ENCODE measurements at regions not wholly inside any gene's neighbourhood (a gene's known extent, or its start where the extent isn't known, plus 50 kb on each side); places are given as distances from the start of the nearest gene placed in this dataset.
A peak's percentile ranks its signal among the peaks of the same experiment; 100 is the strongest.

DNA sequence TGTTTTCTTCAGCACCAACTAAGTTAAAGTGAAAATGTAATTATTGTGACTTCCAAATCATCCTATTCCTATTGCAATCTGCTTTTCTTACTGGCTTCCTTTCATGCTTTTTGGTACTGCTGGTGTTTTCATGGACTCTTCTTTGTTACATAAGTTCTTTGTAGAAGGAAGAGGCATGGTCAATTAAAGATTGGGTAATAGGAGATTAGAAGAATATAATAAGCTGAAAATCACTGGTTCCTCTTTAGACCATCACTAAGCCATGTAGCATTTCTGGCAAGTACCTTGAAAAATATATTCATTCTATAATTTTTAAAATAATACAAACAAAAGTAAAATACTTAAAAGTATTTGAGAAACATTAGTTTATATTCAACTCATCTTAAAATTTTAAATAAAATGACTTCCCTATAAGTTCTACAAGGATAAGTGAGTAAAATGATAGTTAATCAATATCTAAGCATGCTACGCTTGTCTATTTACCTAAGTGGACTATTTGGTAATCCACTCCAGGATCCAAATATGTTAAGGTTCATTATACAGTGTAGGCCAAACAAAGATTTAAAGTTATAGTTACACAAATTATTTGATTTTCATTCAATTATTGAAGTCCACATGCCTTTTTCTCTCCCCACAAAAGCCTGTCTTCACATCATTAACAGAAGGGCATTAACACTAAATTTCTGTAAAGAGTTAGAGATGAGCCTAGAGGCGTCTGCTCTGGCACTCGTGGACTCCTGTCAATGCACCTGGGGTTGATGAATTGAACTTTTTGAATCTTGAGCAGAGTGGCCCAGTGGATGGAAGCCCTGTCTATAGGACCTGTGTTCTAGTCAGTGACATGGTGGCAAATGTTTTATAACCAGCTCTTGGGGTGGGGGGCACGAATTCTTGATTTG lies 408.1 kb downstream of the INHBA start:
- no peak for DNase-seq (ENCODE audit: low spot score)

DNA sequence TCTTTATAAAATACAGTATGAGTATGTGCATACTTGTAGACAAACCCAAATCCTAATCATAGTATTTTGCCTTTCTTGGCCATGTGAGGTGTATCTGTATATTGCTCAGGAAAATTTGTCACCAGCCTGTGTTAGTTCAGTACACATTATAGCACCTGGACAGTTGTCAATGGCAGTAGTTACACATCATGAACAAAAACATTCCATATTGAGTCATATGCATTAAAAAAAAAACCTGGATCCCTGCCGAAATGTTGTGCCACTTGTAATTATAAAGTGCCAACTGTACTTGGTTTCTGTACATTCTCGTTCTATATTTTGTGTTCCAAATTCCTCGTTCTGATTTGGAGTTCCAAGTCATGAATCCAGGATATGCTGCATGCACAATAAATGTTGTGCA lies 410.4 kb downstream of the INHBA start:
- DNase-seq (ENCODE audit: low spot score): no peak

DNA sequence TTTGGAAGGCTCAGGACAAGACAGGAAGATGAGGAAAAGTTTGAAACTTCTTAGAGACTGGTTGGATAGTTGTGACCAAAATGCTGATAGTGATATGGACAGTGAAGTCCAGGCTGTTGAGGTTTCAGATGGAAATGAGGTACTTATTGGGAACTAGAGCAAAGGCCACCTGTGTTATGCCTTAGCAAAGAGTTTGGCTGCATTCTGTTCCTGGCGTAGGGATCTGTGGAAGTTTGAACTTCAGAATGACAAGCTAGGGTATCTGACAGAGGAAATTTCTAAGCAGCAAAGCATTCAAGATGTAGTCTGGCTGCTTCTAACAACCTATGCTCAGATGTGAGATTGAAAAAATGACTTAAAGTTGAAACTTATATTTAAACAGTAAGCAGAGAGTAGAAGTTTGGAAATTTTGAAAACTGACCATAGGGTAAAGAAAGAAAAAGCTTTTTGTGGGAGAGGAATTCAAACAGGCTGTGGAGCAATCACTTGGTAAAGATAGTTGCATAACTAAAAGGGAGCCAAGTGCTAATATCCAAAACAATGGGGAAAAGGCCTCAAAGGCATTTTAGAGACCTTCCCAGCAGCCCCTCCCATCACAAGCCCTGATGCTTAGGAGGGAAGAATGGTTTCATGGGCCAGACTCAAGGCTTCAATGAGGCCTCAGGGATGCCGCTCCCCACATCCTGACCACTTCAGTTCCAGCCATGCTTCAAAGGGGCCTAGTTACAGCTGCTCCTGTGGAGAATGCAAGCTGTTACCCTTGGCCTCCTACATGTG lies 415.1 kb downstream of the INHBA start:
- no peak for DNase-seq (ENCODE audit: low spot score)

DNA sequence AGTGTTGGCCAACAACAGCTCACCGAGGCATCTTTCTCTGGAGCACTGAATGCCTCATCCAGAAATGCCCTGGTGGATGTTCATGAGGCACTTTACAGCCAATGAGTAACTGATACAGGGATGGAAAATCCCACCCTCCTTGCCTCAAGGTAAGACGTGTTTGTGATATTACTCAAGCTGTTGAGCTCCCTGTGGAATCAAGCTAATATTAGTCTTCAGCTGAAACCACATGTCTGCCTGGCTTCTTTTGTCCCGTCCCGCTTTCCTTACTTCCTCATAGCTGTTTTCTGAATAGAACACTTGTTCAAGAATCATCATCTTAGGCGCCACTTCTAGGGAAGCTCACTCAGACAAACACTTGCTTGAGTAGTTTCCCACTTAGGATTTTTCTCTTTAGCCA lies 422.4 kb downstream of the INHBA start:
- DNase-seq (ENCODE audit: low spot score): no peak

DNA sequence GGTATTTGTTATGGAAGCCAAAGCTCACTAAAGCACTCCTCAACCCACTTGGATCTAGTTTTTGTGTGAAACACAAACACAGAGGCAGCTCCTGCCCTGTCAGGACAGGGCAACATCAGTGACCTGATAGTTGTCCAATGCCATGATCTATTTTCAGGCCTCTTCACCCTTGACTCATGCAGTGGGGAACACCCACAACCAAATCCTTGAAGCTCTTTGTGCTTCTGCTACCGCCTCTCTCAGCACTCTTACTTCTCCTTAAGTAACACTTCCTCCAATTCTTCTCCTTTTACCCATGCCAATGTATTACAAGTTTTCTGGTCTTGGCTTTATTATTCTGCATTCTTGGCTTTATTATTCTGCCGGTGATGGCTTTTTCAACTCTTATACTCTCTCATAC lies 425.3 kb downstream of the INHBA start:
- DNase-seq (ENCODE audit: low spot score): no peak

DNA sequence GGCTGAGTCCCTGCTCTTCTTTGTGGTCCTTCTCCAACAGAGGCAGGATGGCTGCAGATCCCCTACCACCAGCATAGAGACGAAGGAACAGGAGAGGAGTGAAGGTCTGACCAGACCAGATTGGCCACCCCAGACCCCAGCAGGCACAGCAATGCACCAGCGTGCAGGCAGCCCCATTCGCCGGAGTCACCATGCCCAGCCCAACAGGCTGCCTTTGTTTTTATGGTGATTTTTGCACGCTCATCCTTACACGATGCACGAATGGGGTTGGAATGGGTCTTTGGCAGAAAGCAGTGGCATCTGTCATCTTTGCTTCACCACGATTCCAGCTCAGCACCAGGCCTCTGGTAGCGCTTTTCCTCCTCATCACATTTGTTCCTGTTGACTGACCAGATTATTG lies 427.6 kb downstream of the INHBA start:
- no peak for DNase-seq (ENCODE audit: low spot score)

DNA sequence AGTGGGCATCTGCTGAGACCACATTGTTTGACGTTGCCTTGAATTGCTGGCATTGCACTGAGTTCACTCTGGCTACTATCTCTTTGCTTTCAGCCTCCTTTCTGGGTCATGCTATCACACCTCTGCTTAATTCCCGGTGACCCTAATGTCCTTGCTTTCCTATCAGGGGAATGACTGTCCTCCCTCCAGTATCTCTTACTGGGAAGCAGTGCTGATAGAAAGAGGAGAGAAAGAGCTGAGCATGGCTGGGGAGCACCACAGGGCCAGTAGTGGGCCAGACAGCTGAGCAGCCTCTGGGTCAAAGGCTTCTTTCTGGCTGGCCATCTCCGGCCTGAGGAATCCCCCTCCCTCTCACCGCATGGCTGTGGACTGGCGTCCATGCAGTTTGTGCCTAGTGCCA lies 428.7 kb downstream of the INHBA start:
- no peak for DNase-seq (ENCODE audit: low spot score)

DNA sequence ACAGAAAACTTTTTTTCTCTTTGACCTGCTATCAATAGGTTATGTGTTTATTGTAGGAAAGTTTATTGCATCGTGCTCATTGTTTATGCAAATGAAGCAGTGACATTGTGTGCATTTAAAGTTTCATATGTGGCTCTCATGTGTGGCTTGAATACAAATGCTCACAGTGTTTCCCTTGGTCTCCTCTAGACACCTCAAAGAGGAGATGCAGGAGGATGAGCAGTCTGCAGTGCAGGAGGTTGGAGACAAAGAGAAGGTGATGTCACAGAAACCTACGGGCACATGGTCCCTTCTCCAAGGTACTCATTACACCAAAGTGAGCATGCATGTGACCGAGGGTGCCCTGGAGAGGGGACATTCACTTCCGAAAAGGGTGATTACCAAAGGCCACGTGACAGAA lies 430.2 kb downstream of the INHBA start:
- no peak for DNase-seq (ENCODE audit: low spot score)

DNA sequence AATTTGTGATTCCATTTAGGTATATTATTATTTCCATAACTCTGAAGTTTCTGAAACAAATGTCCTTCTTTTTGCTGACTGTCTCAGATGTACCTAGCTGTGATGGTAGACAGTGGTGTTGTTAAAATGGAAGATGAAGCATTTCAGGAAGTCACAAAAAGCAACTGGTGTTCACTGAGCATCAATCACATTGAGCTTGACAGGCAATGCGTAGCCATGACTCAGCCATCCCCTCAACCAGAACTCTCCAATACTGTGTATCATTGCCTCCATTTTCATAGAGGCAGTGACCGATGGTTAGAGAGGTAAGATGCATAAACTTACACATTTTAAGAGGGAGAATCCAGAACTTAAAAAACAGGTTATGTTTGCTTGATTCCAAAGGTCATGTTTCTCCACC lies 434.0 kb downstream of the INHBA start:
- no peak for DNase-seq (ENCODE audit: low spot score)

DNA sequence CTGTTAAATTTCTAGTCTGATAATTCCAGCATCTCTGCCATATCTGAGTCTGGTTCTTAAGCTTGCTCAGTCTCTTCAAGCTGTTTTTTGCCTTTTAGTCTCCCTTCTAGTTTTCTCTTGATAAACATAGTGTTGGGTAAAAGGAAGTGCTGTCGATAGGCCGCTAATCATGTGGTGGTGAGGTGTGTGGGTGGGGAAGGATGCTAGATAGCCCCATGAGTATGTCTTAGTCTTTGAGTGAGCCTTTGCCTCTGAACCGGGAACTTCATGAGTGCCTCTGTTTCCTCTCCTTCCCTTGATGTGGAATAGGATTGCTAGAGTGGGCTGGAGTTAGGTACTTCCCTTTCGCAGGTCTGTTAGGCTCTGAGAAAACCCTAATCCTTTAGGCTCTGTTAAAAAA lies 441.8 kb downstream of the INHBA start:
- DNase-seq (ENCODE audit: low spot score): no peak

DNA sequence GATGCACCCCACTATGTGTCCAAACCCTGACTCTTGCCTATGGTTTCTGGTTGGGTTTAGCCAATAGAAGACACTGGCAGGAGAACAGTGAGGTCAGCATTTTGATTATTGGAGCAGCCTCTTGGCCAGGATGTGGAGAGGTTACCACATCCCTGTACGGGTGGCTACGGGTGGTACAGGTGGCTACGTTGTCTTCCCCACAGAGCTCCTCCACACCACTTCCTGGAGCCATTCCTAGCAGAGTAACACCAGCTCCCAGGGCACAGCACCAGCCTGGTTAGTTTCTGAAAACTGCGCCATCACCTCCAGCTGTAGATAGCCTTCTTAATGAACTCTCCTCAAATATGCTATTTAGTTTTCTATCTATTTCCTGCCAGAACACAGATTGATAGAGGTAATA lies 445.2 kb downstream of the INHBA start:
- no peak for DNase-seq (ENCODE audit: low spot score)

DNA sequence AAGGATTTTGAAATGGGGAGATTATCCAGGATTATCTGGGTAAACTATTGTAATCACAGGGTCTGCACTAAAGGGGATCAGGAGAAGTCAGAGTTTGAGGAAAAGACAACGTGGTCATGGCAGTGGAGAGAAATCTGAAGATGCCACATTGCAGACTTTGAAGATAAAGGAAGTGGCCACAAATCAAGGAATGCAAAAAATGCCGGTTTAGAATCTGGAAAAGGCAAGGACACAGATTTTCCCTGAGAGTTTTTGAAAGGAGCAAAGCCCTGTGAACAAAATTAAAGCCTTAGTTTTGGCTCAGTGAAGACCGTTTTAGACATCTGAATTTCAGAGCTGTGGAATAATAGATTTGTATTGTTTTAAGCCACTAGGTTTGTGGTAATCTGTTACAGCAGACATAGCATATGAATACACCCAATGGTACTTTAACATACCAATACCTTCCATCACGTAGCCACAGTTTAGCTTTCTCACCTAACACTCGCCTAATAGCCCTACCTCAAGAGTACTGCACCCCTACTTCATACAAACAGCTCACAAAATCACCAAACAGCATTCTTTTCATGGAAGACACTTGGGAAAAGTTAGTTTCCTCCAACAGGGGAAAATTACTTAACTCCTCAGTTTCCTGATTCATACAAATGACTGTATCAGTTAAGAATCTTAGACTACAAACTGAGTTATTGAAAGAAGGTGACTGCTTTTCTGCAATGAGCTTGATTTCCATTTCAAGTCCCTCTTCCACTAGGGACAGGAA lies 446.5 kb downstream of the INHBA start:
- DNase-seq (ENCODE audit: low spot score): no peak

DNA sequence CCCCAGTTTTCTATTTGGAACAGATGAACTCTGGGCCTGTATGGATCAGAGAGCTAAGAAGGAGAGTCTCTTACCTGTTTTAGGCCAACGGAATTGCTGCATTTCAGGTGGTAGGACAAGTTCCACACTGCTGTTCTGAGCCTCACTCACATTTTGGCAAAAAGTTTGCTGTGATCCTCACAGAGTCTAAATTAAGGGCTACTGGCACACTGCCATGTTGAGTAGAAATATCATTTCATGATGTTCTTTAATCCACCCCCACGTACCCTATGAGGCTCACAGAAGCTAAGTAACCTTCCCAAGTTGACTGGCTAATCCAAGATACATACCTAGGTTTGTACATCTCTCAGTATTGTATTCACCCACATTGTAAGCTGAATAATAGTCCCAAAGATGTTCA lies 447.2 kb downstream of the INHBA start:
- no peak for DNase-seq (ENCODE audit: low spot score)

DNA sequence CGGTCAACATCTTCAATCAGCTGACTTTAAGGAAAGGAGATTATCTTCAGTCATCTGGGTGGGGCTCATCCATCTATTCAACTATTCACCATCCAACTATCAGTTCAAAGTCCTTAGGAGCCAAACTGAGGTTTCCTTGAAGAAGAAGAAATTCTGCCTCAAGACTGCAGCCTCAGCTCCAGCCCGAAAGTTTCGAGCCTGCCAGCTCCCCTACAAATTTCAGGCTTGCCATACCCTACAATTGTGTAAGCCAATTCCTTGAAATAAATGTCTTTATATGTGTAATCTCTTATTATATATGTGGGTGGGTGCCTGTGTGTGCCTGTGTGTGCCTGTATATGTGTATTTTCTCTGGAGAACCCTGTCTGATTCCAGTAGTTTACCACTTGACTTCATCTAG lies 447.8 kb downstream of the INHBA start:
- no peak for DNase-seq (ENCODE audit: low spot score)

DNA sequence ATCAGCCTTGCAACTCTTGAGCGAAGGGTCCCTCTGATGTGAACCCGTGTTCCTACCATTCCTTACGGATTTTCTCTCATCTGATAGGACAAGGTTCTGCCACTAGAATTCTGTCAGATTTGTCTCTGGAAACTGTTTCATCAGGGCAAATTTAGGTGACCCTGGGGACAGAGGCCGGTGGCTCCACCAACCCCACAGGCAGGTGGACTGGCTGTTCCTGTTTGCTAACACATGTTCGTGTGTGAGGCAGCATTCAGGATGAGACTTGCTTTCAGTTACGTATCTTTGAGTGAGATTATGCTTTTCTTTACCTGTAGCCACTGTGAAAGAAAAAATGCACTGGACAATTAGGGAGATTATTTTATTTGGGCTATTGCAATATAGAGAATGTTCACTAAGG lies 449.9 kb downstream of the INHBA start:
- no peak for DNase-seq (ENCODE audit: low spot score)

DNA sequence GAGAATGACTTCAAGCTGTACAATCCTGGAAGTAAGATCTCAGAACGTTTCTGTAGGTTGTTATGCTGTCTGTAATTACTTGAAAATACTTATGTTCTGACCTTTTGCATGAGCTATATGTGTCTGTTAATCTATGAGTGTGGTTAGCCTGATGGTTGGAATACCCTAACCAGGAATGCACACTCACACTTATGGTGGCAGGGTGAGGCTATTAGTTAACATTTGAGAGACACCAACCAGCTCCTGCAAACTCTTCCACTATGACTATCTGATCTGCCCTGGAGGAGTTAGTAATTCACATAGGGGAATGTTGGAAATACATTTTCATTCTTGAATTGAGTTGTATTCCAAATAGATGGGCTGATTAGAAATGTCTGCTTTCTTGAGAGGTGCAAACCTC lies 450.3 kb downstream of the INHBA start:
- no peak for DNase-seq (ENCODE audit: low spot score)

DNA sequence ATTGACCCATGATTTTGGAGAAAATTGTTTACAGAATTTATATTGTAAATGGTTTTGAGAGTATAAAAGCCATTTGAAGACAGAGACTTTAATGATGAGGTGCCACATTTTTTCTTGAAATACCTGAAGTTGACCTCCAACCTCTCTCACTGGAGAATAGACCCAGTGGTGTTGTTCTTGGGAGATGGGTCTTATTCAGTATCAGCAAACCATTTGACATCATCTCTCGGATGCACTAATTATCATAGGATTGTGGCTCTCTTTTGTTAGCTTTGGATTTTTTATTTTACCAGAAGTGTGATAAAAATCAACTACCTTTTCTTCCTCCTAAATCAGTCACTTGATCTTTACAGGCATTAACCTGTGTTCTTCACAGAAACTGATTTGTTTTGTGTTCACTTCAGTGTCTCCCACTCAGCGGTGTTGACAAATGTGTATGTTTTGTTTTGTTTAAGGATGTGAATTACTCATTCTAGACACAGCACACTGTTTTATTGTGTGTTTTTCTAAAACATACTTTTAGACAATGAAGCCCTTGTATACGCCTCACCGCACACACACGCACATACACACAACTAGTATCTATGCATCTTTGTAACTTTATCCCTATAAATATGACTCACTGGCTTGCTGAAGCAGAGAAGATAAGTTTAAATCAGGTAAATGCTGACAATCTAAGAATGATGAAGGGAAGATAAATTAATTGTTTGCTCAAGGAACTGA lies 455.6 kb downstream of the INHBA start:
- peak; percentile 90 for DNase-seq (ENCODE audit: low spot score)

DNA sequence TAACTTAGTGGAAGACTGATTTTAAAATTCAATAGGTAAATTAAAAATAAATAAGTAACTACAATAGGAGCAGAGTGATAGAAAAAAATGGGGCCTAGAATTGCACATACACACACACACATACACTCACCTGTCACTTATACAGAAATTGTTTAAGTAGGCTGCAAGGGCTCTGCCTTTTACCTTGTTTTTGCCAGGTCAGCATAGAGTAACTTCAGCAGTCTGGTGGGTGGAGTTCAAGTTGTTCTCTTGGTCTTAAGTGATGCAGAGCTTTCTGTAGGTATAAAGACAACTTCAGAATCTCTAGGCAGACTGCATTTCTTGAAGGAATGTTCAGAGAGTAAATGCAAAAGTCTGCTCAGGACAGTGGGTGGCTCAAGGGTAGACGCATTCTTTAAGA lies 457.0 kb downstream of the INHBA start:
- DNase-seq (ENCODE audit: low spot score): no peak

DNA sequence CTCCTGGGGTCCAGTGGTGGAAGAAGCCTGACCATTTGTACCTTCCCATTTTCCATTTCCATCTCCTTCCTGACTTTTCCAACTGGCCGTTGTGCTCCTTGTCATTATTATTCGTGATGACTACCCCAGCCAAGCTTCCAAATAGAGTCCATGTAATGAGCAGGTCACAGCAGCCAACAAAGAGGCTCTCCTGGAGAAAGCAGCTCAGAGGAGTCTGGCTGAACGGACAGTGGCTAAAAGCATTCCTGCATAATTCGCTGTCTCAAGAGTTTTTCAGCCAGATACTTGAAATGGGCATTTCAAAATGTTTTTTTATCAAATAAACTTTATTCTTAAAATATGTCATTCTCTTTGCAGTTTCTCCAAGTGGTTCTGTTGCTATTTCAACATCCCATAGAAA lies 458.6 kb downstream of the INHBA start:
- no peak for DNase-seq (ENCODE audit: low spot score)

DNA sequence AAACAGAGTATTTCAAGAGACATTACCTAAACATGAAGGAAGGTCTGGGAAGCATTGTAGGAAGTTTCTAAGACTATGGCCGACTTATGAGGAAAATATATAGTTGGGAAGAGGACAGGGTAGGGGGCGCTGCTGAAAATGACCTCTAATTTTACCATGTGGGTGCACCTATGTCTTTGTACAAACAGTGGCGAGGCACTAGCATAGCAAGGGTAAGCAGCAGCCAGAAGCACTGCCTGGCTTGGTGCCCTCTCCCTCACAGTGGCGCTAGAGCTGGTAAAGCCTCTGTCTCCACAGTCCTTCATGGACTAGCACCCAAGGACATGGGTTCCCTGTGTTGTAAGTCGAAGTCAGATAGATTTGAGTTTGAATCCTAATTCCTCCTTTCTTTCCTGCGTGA lies 461.2 kb downstream of the INHBA start:
- no peak for DNase-seq (ENCODE audit: low spot score)

DNA sequence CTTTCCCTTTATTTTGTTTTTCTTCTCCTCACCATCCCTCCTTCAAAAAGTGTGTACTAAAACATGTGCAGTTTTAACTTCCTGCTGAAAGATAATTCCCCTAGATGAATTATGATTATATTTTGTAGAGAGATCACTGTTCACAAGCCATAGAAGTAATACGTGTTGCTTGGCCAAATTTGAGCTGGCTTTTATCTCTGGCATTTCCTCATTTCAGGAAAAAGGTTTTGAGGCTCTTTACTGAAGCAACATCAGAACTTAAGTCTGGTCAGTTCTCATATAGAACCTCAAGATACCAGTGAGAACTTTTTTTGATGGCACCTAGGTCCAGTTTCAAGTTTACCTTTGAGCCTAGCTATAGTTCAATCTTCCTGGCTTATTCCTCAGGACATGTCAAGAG lies 463.3 kb downstream of the INHBA start:
- DNase-seq (ENCODE audit: low spot score): no peak

DNA sequence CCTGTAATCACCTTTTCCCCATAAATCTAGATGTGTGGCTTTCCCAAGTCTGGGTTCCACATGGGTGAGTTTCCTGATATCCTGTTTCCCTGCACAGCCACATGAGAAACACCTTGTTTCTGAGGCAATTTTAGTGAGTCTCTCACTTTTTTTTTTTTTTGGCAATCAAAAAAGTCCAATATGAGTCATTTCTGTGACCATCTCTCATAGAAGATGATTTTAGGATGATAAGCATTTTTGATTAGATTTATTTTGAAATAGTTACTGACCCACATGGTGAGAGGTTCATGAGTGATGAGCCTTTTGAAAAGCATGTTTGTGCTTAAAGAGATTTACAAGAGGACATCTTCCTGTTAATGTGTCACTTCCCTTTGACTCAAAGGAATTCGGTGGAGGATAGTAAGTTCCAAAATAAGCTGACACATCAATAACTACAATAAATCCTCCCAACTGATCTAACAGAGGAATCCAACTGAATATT lies 464.0 kb downstream of the INHBA start:
- DNase-seq (ENCODE audit: low spot score): no peak

All from SW480 (cell line).